PFSK-1 (cell line): ENCODE measurements at regions not wholly inside any gene's neighbourhood (a gene's known extent, or its start where the extent isn't known, plus 50 kb on each side); places are given as distances from the start of the nearest gene placed in this dataset.

Experiments
- FOXP2 ChIP-seq: optimal IDR thresholded peaks from 2 replicates; pipeline ENCODE3; 2011; ENCODE audit warnings: borderline replicate concordance, control low read depth, inconsistent platforms; ENCODE audit not compliant: insufficient read depth; ENCODE audit errors: extremely low read length, extremely low read depth
- POLR2AphosphoS5 ChIP-seq: IDR thresholded peaks from 2 replicates; pipeline ENCODE4 v1.6.1; 2012; ENCODE audit warnings: low read depth, mild to moderate bottlenecking, control low read depth, low read length, moderate library complexity
- REST ChIP-seq, 2 experiments: IDR thresholded peaks; 2 replicates each; pipeline versions ENCODE4 v1.6.1 to v1.8.0; 2011 to 2012; ENCODE audit warnings: low read depth in 2 of 2, low read length in 2 of 2, control low read depth in 1 of 2, inconsistent platforms in 1 of 2, mild to moderate bottlenecking in 1 of 2, moderate library complexity in 1 of 2; ENCODE audit not compliant: insufficient read depth in 1 of 2
- SIN3A ChIP-seq: IDR thresholded peaks from 2 replicates; pipeline ENCODE4 v1.6.1; 2012; ENCODE audit warnings: mild to moderate bottlenecking, low read length, moderate library complexity, borderline replicate concordance; ENCODE audit not compliant: insufficient read depth
- TAF1 ChIP-seq: IDR thresholded peaks from 2 replicates; pipeline ENCODE4 v1.6.1; 2012; ENCODE audit warnings: low read length, control low read depth, borderline replicate concordance; ENCODE audit not compliant: insufficient read depth

DNA sequence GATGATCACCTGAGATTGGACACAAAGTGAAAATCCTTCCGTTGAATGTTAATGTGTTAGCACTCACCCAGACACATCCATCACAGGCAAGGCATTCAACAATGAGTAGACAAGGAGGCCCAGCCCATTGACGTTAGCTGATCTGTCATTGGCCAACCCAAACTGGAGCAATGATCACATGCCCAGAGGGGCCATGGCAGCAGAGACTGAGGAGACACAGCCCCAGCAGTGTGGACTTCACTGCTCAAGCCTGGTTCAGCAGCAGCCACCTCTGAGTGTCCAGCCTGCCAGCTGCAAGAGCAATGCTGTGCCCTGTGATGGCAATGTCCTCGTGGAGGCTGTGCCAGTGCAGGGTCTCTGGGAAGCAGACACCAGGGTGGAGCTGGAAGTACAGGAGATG is 622.2 kb downstream of the AACS start:
- TF ChIP-seq FOXP2 (no peak), REST (IDR thresholded peaks at IDR 0.05; ENCODE audit: insufficient read depth in 1 of 2, low read depth in 2 of 2, low read length in 2 of 2) (no peak), POLR2AphosphoS5 (no peak)

DNA sequence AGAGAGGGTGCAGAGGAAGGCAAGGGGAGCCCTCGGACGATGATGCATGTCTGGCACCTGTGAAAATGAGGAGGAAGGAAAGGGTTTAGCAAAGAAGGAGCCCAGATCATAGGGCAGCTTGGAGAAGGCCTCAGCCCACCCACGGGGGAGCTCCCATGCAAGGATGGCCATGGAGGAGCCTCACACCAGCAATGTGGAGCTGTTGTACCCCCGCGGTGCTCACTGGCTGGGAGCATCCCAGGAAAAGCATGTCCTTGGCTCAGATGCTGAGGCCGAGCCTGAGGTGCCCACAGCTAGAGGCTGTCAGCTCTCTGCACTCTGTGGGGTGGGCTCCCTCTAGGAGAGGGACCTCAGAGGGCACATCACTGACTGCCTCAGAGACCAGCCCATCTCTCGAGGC is 622.6 kb downstream of the AACS start:
- TF ChIP-seq FOXP2 (no peak), REST (IDR thresholded peaks at IDR 0.05; ENCODE audit: insufficient read depth in 1 of 2, low read depth in 2 of 2, low read length in 2 of 2) (no peak), POLR2AphosphoS5 (no peak), SIN3A (no peak), TAF1 (no peak)

DNA sequence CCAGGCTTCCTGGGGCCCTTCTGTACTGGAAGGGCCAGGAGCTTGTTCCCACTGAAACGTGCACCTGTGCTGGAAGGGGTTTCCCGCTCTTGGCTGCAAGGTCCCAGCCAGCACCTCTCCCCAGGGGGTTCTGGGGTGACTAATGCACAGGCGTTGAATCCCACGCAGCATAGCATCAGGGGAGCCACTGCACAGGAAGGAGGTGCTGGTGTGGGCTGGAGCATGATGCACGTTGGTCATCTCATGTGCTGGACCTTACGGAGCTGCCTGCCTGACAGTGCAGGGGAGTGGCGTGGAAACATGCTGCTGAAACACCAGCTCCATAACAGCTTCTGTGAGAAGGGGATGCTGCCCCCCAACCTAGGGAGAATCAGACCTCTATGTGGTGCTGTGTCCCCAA is 623.0 kb downstream of the AACS start:
- TF ChIP-seq POLR2AphosphoS5 (no peak), SIN3A (no peak), TAF1 (no peak), REST (IDR thresholded peaks at IDR 0.05; ENCODE audit: insufficient read depth in 1 of 2, low read depth in 2 of 2, low read length in 2 of 2) (no peak), FOXP2 (no peak)

- no peak for TF ChIP-seq FOXP2
- TF ChIP-seq TAF1: no peak
- no peak for TF ChIP-seq SIN3A
- no peak for TF ChIP-seq POLR2AphosphoS5
- TF ChIP-seq REST (IDR thresholded peaks at IDR 0.05; ENCODE audit: insufficient read depth in 1 of 2, low read depth in 2 of 2, low read length in 2 of 2): no peak
These were observed 623.6 kb downstream of the AACS start for GRCh38 chr12:125688881-125689280.
